ENCODE measurements at regions not wholly inside any gene's neighbourhood (a gene's known extent, or its start where the extent isn't known, plus 50 kb on each side); places are given as distances from the start of the nearest gene placed in this dataset.

GRCh38 chr6:51514748-51515402, 572.5 kb downstream of the PKHD1 start:
- TF ChIP-seq CTCF (IDR thresholded peaks at IDR 0.05) (no peak), POLR2AphosphoS5 (IDR thresholded peaks at IDR 0.05) (no peak)

All from stomach (tissue), 4 donors.